ENCODE measurements at regions not wholly inside any gene's neighbourhood (a gene's known extent, or its start where the extent isn't known, plus 50 kb on each side); places are given as distances from the start of the nearest gene placed in this dataset.

DNA sequence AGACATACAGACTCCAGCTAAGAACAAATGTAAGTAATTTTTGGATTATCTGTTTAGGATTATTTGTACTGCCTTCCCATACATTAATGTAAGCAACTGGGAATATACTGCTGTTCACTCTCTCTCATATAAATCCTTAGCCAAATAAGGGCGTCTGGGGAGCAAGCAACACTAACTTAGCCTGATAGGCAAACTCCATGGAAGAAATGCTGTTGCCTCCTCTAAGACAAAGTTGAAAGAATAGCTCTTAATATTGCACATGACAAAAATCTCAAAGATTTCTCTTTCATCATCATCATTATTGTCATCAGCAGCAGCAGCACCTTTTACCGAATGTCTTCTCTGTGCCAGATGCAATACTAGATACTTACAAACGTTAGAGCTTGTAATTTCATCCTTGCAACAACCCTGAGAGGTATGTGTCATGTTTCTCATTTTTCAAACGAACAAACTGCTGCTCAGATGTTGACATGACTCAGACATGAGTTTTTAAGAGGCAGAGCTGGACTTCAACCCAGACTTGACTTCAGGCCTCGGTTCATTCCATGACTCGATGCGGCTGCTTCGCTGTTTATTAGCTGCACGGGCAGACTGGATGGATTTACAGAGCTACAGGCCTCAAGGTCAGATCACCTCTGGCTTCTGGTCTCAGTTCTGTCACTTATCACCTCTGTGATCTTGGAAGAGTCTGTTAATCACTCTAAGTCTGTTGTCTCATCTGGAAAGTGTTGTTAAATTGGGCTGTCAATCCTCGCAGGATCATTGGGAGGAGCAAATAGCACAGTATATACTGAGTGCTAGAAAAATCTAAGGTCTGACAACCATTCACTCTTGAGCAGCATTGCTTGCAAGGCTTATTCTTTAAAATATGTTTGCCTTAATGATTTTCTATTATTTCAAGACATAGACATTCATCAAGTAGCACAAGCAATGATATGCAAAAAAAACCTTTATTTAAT is 126.3 kb upstream of the CELF2 start:
- DNase-seq (ENCODE audit: low spot score in 2 of 2), result no peak
- no peaks in the 10 kb centered on the region for H3K9me3 Mint-ChIP-seq
- no peak overlapping the region for H3K4me3 Mint-ChIP-seq
- H3K4me1 Mint-ChIP-seq, result no peaks in the 10 kb centered on the region
- no peak overlapping the region for H3K27ac Mint-ChIP-seq
- ATAC-seq, result no peak
- no peaks in the 10 kb centered on the region for H3K36me3 Mint-ChIP-seq

DNA sequence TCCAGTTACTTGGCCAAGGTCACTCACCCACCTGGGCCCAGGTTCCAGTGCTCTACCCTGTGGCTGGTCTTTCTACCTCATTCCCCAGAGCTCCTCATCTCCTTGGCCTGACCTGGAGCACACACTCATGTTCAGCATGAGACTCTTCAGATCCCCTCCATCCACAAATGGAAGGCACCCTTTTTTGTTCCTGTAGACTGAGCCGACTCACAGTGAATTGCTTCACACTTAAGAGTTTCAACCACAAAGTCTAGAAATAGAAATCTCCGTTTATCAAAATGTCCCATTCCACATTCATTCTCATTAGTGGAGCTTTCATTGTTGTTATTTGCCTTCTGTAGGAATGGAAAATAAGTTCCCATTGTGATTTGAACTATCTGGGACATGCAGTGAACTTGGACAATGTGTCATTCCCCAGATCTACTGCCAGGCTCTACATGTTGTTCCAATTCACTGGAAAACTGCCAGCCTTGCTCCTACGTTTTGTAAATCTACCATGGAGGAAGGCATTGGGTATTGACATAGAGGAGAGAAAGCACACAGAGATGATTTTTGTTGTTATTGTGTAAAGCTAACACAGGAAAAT is 125.3 kb upstream of the CELF2 start:
- no peaks in the 10 kb centered on the region for H3K4me1 Mint-ChIP-seq
- H3K36me3 Mint-ChIP-seq, result no peaks in the 10 kb centered on the region
- H3K4me3 Mint-ChIP-seq, result no peak overlapping the region
- DNase-seq (ENCODE audit: low spot score in 2 of 2) (no peak), ATAC-seq (no peak)
- H3K9me3 Mint-ChIP-seq, result no peaks in the 10 kb centered on the region
- H3K27ac Mint-ChIP-seq, result no peak overlapping the region

DNA sequence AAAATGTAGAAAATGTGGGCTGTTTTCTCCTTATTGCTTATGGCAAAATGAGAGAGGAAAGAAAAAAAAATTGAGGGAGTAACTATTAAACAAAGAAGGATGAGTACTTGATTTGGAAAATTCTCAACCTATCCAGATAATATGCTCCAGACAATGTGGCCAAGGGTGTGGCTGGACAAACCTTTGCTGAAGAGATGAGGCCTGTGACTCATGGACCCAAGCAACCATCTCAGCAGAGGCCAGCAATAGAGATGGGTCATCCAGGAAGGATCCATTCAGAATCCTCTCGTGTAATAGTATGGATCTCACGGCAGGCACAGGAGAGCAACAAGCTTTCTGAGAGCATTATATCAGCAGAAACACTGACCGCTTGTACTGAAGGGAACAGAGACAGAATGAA is 120.3 kb upstream of the CELF2 start:
- DNase-seq (ENCODE audit: low spot score in 2 of 2), result no peak
- H3K4me3 Mint-ChIP-seq, result no peak overlapping the region
- no peak for ATAC-seq
- H3K4me1 Mint-ChIP-seq, result no peaks in the 10 kb centered on the region
- H3K36me3 Mint-ChIP-seq, result no peaks in the 10 kb centered on the region
- H3K27ac Mint-ChIP-seq, result no peak overlapping the region
- no peaks in the 10 kb centered on the region for H3K9me3 Mint-ChIP-seq

DNA sequence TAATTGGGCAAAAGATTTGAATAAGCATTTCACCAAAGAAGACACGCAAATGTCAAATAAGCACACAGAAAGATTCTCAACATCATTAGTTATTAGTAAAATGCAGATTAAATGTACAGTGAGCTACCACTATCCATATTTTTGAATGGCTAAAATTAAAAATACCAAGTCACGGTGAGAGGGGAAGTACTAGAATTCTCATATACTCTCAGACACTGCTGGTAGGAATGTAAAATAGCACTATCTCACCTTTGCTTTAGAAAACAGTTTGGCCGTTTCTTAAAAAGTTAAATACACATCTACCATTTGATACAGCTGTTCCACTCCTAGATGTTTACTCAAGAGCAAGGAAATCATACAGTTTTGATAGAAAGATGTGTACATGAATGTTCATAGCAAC is 115.8 kb upstream of the CELF2 start:
- H3K9me3 Mint-ChIP-seq, result no peaks in the 10 kb centered on the region
- no peaks in the 10 kb centered on the region for H3K4me1 Mint-ChIP-seq
- DNase-seq (ENCODE audit: low spot score in 2 of 2), result no peak
- no peak overlapping the region for H3K27ac Mint-ChIP-seq
- no peaks in the 10 kb centered on the region for H3K36me3 Mint-ChIP-seq
- no peak for ATAC-seq
- H3K4me3 Mint-ChIP-seq, result no peak overlapping the region

DNA sequence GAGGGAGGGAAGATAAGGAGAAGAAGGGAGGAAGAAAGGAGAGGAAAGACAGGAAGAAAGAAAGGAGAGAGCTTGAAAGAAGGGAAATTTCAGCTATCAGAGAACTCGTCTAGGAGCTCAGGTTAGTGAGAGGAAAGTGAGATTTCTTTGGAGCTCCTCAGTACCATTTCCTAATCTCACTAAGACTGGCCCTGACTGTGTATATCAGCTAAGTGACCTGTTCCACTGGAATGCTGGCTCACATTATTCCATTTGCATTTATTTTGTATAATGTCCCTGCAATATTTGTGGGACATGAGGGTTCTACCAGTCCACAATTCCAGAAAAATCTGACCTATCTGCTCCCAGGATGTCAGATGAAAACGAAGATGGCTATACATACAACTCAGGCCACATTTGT is 114.7 kb upstream of the CELF2 start:
- no peak overlapping the region for H3K4me3 Mint-ChIP-seq
- H3K9me3 Mint-ChIP-seq, result no peaks in the 10 kb centered on the region
- no peaks in the 10 kb centered on the region for H3K4me1 Mint-ChIP-seq
- DNase-seq (ENCODE audit: low spot score in 2 of 2), result no peak
- ATAC-seq, result no peak
- H3K36me3 Mint-ChIP-seq, result no peaks in the 10 kb centered on the region
- H3K27ac Mint-ChIP-seq, result no peak overlapping the region

DNA sequence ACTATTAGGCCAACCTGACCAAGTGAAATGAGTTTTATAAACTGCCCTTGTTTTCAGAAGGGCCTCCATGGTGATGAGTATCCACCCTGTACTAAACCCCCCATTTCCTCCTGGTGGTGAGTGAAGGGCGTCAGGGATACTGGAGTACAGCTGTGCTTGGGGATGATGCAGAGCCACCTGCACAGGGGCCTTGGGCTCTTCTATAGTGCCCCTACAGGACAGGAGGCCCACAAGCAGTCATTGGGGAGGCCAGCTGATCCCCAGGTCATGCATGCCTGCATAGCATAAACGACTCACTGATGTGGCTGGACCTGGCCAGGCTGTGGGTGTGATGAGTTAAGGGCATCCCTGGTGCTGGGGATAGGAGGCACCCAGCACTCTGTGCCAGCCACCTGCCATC is 114.1 kb upstream of the CELF2 start:
- DNase-seq (ENCODE audit: low spot score in 2 of 2) (no peak), ATAC-seq (peak; percentile 24)
- Mint-ChIP-seq H3K9me3 (no peaks in the 10 kb centered on the region), H3K36me3 (no peaks in the 10 kb centered on the region), H3K27ac (no peak overlapping the region), H3K4me3 (no peak overlapping the region), H3K4me1 (no peaks in the 10 kb centered on the region)

DNA sequence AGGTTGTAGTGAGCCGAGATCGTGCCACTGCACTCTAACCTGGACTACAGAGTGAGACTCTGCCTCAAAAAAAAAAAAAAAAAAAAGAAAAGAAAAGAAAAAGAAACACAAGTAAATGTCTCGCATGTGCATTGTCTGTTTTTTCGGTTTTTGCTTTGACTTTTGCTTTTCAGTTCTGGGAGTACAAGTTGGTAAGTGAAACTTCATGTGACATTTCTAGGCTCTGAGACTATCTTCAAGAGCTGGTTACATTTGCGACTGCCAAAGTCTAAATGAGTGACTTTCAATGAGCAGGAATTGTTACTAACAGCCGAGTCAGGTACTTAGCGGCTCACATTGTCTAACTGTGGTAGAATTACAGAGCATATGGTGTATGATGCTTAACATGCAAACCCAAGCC is 107.0 kb upstream of the CELF2 start:
- ATAC-seq (no peak), DNase-seq (ENCODE audit: low spot score in 2 of 2) (no peak)
- Mint-ChIP-seq H3K9me3 (no peaks in the 10 kb centered on the region), H3K27ac (no peak overlapping the region), H3K36me3 (no peaks in the 10 kb centered on the region), H3K4me1 (no peaks in the 10 kb centered on the region), H3K4me3 (no peak overlapping the region)

DNA sequence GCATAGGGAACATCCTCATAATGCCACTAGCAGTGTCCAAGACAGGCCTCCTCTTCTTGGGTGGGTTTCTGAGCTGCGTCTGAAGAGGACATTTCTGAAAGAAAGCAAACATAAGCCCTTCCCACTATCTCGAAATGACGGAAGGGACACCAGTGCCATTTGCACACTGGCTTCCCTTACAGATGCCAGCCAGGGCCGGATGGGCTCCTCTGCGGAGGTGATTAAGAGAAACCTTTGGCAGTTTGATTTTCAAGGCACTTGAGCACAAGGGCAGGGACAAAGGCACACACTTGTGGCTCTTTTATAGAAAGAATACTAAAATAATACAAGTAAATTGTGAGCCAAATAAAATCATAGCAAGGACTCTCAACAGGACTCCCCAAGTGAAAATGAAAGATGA is 106.6 kb upstream of the CELF2 start:
- no peak overlapping the region for H3K27ac Mint-ChIP-seq
- DNase-seq (ENCODE audit: low spot score in 2 of 2) (no peak), ATAC-seq (no peak)
- no peaks in the 10 kb centered on the region for H3K9me3 Mint-ChIP-seq
- H3K36me3 Mint-ChIP-seq, result no peaks in the 10 kb centered on the region
- no peak overlapping the region for H3K4me3 Mint-ChIP-seq
- no peaks in the 10 kb centered on the region for H3K4me1 Mint-ChIP-seq

DNA sequence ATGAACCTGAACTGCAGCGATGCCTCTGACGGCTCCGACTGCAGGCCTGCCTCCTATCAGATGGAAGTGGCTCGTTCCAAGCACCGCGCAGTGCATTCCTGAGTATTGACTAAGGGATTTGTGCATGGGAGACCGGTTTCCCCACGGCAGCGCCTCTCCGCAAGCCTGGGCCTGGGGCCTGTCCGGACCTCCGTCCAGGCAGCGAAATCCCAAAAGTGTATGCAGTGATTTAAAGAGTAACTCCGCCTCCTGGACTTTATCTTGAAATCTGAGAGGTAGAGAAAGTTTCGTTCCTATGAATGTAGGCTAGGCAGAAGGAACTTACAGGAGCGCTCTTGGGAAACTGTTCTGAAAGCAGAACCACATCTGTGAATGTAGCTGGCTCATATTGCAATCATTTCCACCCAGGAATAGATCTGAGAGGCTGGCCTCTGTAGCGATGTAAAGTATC is 106.2 kb upstream of the CELF2 start:
- ATAC-seq (no peak), DNase-seq (ENCODE audit: low spot score in 2 of 2) (no peak)
- H3K4me1 Mint-ChIP-seq, result no peaks in the 10 kb centered on the region
- no peak overlapping the region for H3K4me3 Mint-ChIP-seq
- no peaks in the 10 kb centered on the region for H3K9me3 Mint-ChIP-seq
- no peak overlapping the region for H3K27ac Mint-ChIP-seq
- H3K36me3 Mint-ChIP-seq, result no peaks in the 10 kb centered on the region

DNA sequence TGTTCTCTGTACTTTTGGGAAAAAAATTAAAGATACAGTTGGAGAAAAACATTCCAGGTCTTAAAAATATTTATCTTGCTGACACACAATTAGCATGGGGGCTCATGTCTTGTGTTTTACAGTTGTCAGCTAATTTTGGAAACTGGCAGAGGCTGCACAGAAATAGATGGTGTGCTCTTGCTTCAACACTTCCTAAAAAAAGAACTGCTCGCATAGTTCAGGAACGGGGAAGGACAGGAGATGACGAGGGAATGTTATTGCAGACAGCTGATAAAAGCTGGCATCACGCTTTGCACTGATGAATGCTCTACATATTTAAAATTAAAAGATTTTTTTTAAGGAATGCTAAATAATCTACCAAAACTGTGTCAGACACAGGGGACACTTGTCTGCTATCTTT is 103.5 kb upstream of the CELF2 start:
- Mint-ChIP-seq H3K36me3 (no peaks in the 10 kb centered on the region), H3K4me3 (no peak overlapping the region), H3K27ac (no peak overlapping the region), H3K9me3 (no peaks in the 10 kb centered on the region), H3K4me1 (no peaks in the 10 kb centered on the region)
- ATAC-seq (no peak), DNase-seq (ENCODE audit: low spot score in 2 of 2) (no peak)

DNA sequence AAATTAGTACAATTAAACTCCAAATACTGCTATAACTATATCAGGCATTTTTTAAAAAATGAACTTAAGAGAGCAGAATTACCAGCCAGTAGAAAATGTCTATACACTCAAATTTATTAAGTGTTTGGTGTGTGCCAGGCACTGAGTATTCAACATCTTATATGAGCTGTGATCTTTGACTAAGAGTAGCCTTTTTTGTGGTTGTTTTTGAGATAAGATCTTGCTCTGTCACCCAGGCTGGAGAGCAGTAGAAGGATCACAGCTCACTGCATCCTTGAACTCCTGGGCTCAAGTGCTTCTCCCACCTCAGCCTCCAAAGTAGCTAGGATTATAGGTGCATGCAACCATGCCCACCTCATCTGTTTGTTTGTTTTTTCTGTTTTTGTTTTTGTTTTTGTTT is 102.5 kb upstream of the CELF2 start:
- H3K4me3 Mint-ChIP-seq, result no peak overlapping the region
- H3K9me3 Mint-ChIP-seq, result no peaks in the 10 kb centered on the region
- no peaks in the 10 kb centered on the region for H3K36me3 Mint-ChIP-seq
- no peak overlapping the region for H3K27ac Mint-ChIP-seq
- ATAC-seq, result peak; percentile 61
- DNase-seq (ENCODE audit: low spot score in 2 of 2), result no peak
- H3K4me1 Mint-ChIP-seq, result no peaks in the 10 kb centered on the region

DNA sequence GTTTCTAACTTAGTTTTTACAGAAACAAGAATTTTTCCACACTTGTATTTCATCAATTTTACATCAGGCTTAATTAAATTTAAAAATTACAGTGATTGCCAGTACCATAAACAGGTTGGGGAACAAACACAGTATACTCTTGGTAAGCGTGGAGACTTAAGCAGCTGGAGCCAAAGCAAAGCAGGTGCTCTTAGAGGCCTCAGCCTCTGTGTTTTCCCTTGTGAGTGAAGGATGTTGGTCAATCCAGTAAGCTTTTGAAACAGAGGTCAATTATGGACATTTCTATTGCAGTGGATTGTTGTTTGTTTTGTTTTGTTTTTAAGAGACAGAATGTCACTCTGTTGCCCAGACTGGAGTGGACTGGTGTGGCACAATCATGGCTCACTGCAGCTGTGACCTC is 100.6 kb upstream of the CELF2 start:
- Mint-ChIP-seq H3K4me3 (no peak overlapping the region), H3K9me3 (no peaks in the 10 kb centered on the region), H3K4me1 (no peaks in the 10 kb centered on the region), H3K27ac (no peak overlapping the region), H3K36me3 (no peaks in the 10 kb centered on the region)
- DNase-seq (ENCODE audit: low spot score in 2 of 2) (no peak), ATAC-seq (no peak)

DNA sequence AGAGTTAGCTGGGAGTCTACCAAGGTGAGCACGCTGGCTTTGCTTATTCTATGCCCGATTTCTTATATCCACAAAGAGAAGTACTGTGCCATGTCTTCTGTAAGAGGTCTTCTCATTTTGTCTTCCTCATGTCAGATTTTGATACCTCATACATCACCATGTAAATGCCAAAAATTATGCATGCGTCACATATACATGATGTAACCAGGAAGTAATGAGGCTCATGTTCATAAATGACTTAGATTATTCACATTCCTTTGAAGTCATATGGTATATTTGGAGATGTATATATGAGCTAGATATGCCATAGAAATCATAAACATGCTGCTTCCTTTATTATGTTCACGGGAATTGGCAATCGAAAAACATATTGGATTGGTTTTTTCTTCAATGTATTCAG is 97.7 kb upstream of the CELF2 start:
- Mint-ChIP-seq H3K27ac (no peak overlapping the region), H3K4me1 (no peaks in the 10 kb centered on the region), H3K36me3 (no peaks in the 10 kb centered on the region), H3K4me3 (no peak overlapping the region), H3K9me3 (no peaks in the 10 kb centered on the region)
- DNase-seq (ENCODE audit: low spot score in 2 of 2) (no peak), ATAC-seq (no peak)

DNA sequence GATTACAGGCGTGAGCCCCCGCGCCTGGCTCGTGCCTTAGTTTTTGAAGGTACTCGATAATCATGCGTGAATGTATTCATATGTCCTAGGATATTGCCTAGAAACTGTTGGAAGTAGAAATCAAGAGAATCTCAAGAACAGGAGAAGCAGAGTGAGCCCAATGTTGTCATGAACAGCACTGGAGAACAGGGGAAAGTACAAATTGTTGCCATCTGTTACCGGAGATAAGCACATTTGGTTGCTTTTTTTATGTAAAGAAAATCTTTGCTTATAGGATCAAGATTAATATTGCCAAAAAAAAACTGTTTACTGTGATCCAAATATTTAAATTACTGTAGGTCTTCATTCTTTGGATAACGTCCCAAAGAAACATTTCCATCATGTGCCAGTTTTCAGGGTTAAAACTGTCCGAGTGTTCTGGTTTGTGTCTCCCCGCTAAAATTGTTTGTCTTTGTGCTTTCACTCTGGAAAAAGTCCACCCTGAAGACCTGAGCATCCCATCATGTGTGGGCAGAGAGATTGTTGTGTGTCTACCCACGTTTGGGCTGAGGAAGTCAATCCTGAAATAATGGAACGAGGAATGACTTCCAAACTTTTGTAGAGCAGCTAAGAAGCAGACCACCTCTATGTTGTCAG is 95.7 kb upstream of the CELF2 start:
- no peak overlapping the region for H3K4me3 Mint-ChIP-seq
- no peak for DNase-seq (ENCODE audit: low spot score in 2 of 2)
- H3K36me3 Mint-ChIP-seq, result no peaks in the 10 kb centered on the region
- ATAC-seq, result no peak
- no peak overlapping the region for H3K27ac Mint-ChIP-seq
- no peaks in the 10 kb centered on the region for H3K4me1 Mint-ChIP-seq
- no peaks in the 10 kb centered on the region for H3K9me3 Mint-ChIP-seq

DNA sequence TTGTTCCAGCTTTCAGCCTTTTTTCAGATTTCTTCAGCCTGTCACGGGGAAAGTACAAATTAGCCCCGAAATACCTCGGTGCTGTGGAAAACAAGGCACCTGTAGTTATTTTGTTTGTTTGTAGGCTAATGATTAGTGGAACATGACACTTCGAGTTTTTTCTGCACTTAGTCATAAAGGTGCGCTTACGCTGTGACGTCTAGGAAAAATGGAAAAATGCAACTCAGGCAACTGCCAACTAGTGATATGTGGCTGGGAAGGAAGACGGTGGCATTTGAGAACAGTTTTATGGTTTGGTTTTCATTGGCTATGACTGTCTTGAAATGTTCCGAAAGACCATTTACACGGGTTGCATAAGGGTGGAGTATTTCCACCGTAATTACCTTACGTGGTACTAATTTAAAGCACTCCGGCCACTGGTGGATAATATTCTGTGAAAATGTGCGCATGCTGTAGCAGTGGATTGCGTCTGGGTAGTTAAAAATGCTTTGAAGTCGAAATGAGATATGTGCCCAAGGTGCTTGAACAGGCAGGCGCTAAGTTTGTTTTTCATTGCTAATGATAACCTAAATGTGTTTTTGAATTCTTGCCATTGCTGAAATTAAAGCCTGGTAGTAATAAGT is 94.5 kb upstream of the CELF2 start:
- Mint-ChIP-seq H3K9me3 (no peaks in the 10 kb centered on the region), H3K27ac (no peak overlapping the region), H3K4me3 (no peak overlapping the region), H3K4me1 (no peaks in the 10 kb centered on the region), H3K36me3 (no peaks in the 10 kb centered on the region)
- DNase-seq (ENCODE audit: low spot score in 2 of 2) (no peak), ATAC-seq (no peak)

All from stimulated activated effector memory CD8-positive, alpha-beta T cell treated with anti-CD3 and anti-CD28 coated beads, Interleukin-12 subunit alpha, Interleukin-12 subunit beta, amount 100 ng/mL, for 72 hours (primary cell).